GM23338 (cell line): ENCODE measurements at regions not wholly inside any gene's neighbourhood (a gene's known extent, or its start where the extent isn't known, plus 50 kb on each side); places are given as distances from the start of the nearest gene placed in this dataset.

Experiments used
- ATAC-seq: fragments of 200-7000 bp; cut with Tn5 transposase; 3 replicates; pipeline ENCODE4 v1.9.1; 2020
- DNase-seq: peaks from one replicate; pipeline ENCODE4 v3.0.0-alpha.2; 2015; ENCODE audit warnings: low spot score
- H2AFZ ChIP-seq: fragments of 200-600 bp; sonication (generic); 2 replicates; pipeline ENCODE4 v1.8.0; 2016; ENCODE audit warnings: antibody characterized with exemption, mild to moderate bottlenecking, moderate library complexity
- H3F3A ChIP-seq: fragments of 200-600 bp; sonication (generic); replicated peaks from 2 replicates; pipeline ENCODE4 v1.8.0; 2017; ENCODE audit warnings: antibody characterized with exemption, mixed run types, low read depth
- H3K27ac ChIP-seq: fragments of 200-600 bp; sonication (generic); 2 replicates; pipeline ENCODE4 v1.6.1; 2016; ENCODE audit warnings: low read depth
- H3K27me3 ChIP-seq: fragments of 200-600 bp; sonication (generic); 2 replicates; pipeline ENCODE4 v1.8.0; 2016; ENCODE audit warnings: mild to moderate bottlenecking, mixed run types, moderate library complexity; ENCODE audit not compliant: insufficient read depth
- H3K36me3 ChIP-seq: fragments of 200-600 bp; sonication (generic); 2 replicates; pipeline ENCODE4 v1.8.0; 2016; ENCODE audit warnings: mild to moderate bottlenecking; ENCODE audit not compliant: insufficient read depth
- H3K4me1 ChIP-seq: fragments of 200-600 bp; sonication (generic); 2 replicates; pipeline ENCODE4 v1.8.0; 2016; ENCODE audit warnings: mild to moderate bottlenecking, moderate library complexity; ENCODE audit not compliant: insufficient read depth
- H3K4me2 ChIP-seq: fragments of 200-600 bp; sonication (generic); 2 replicates; pipeline ENCODE4 v1.7.1; 2017; ENCODE audit warnings: mixed run types
- H3K4me3 ChIP-seq: fragments of 200-600 bp; sonication (generic); 2 replicates; pipeline ENCODE4 v1.6.1; 2016; ENCODE audit warnings: mixed run types
- H3K79me2 ChIP-seq: fragments of 200-600 bp; sonication (generic); replicated peaks from 2 replicates; pipeline ENCODE4 v1.8.0; 2017; ENCODE audit warnings: mild to moderate bottlenecking; ENCODE audit not compliant: insufficient read depth
- H3K9me2 ChIP-seq: fragments of 200-600 bp; sonication (generic); 2 replicates; pipeline ENCODE4 v1.8.0; 2017; ENCODE audit not compliant: insufficient read depth
- H4K20me1 ChIP-seq: fragments of 200-600 bp; sonication (generic); replicated peaks from 2 replicates; pipeline ENCODE4 v1.8.0; 2017; ENCODE audit warnings: mild to moderate bottlenecking; ENCODE audit not compliant: insufficient read depth
- H3K27ac Mint-ChIP-seq: 2 replicates; pipeline ENCODE4 v1.8.0; 2020; ENCODE audit warnings: inconsistent platforms, mild to moderate bottlenecking, moderate library complexity, mixed read lengths
- H3K27me3 Mint-ChIP-seq: 3 replicates; pipeline ENCODE4 v1.8.0; 2022; ENCODE audit warnings: low read depth, mild to moderate bottlenecking, moderate library complexity, mixed read lengths, inconsistent platforms; ENCODE audit not compliant: insufficient read depth, poor library complexity
- H3K36me3 Mint-ChIP-seq: 3 replicates; pipeline ENCODE4 v1.8.0; 2021; ENCODE audit warnings: low read depth, mild to moderate bottlenecking, inconsistent platforms, moderate library complexity, mixed read lengths
- H3K4me1 Mint-ChIP-seq: 3 replicates; pipeline ENCODE4 v1.8.0; 2020; ENCODE audit warnings: mild to moderate bottlenecking, inconsistent platforms, mixed read lengths
- H3K4me3 Mint-ChIP-seq: 3 replicates; pipeline ENCODE4 v1.8.0; 2021; ENCODE audit warnings: moderate library complexity, mild to moderate bottlenecking, inconsistent platforms, mixed read lengths
- H3K9me3 Mint-ChIP-seq: 3 replicates; pipeline ENCODE4 v1.8.0; 2020; ENCODE audit warnings: moderate library complexity, mild to moderate bottlenecking, inconsistent platforms, mixed read lengths
- CTCF ChIP-seq, 2 experiments: fragments of 200-600 bp in 1 of 2; sonication (generic) in 1 of 2; conservative IDR thresholded peaks; 2 replicates each; pipeline versions ENCODE4 v1.5.1 to v1.6.1; 2016 to 2017; ENCODE audit warnings: antibody characterized with exemption in 2 of 2, low read depth in 2 of 2, mild to moderate bottlenecking in 2 of 2, moderate library complexity in 1 of 2
- EZH2 ChIP-seq: fragments of 200-600 bp; sonication (generic); IDR thresholded peaks from one replicate; pipeline ENCODE4 v1.8.0; 2017; ENCODE audit warnings: antibody characterized with exemption, mild to moderate bottlenecking, low read depth; ENCODE audit not compliant: unreplicated experiment
- JUNB ChIP-seq: IDR thresholded peaks from one replicate; pipeline ENCODE4 v1.6.1; 2016; ENCODE audit warnings: antibody characterized with exemption; ENCODE audit not compliant: unreplicated experiment
- POLR2AphosphoS5 ChIP-seq: IDR thresholded peaks from 2 replicates; pipeline ENCODE4 v1.6.1; 2016; ENCODE audit warnings: antibody characterized with exemption, low read depth
- REST ChIP-seq: IDR thresholded peaks from one replicate; pipeline ENCODE4 v1.6.1; 2018; ENCODE audit warnings: antibody characterized with exemption; ENCODE audit not compliant: unreplicated experiment
- TF ChIP-seq, protein P1 (sequence below): fragments of 250-450 bp; sonication (Bioruptor Pico); IDR thresholded peaks from 2 replicates; pipeline ENCODE4 v1.5.0; 2020; ENCODE audit warnings: mild to moderate bottlenecking, moderate library complexity

DNA sequence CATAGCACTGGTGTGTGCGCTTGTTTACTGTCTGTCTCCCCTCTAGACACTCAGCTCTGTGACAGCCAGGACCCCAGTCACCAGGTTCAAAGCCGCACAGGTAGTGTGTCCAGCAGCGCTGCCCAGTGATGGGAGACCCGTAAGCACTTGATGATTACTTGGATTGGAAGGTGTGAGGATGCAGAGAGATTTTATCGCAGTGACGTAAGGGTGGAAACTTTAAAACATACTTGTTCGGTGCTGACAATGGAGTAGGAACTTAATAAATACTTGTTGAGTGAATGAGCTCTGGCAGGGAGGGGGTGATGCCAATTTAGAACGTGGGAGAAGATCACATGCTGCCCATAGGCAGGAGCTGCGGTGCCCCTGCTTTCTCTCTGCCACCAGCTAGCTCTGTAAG is 99.2 kb upstream of the PITX1 start (continued):
- TF ChIP-seq, protein P1, sequence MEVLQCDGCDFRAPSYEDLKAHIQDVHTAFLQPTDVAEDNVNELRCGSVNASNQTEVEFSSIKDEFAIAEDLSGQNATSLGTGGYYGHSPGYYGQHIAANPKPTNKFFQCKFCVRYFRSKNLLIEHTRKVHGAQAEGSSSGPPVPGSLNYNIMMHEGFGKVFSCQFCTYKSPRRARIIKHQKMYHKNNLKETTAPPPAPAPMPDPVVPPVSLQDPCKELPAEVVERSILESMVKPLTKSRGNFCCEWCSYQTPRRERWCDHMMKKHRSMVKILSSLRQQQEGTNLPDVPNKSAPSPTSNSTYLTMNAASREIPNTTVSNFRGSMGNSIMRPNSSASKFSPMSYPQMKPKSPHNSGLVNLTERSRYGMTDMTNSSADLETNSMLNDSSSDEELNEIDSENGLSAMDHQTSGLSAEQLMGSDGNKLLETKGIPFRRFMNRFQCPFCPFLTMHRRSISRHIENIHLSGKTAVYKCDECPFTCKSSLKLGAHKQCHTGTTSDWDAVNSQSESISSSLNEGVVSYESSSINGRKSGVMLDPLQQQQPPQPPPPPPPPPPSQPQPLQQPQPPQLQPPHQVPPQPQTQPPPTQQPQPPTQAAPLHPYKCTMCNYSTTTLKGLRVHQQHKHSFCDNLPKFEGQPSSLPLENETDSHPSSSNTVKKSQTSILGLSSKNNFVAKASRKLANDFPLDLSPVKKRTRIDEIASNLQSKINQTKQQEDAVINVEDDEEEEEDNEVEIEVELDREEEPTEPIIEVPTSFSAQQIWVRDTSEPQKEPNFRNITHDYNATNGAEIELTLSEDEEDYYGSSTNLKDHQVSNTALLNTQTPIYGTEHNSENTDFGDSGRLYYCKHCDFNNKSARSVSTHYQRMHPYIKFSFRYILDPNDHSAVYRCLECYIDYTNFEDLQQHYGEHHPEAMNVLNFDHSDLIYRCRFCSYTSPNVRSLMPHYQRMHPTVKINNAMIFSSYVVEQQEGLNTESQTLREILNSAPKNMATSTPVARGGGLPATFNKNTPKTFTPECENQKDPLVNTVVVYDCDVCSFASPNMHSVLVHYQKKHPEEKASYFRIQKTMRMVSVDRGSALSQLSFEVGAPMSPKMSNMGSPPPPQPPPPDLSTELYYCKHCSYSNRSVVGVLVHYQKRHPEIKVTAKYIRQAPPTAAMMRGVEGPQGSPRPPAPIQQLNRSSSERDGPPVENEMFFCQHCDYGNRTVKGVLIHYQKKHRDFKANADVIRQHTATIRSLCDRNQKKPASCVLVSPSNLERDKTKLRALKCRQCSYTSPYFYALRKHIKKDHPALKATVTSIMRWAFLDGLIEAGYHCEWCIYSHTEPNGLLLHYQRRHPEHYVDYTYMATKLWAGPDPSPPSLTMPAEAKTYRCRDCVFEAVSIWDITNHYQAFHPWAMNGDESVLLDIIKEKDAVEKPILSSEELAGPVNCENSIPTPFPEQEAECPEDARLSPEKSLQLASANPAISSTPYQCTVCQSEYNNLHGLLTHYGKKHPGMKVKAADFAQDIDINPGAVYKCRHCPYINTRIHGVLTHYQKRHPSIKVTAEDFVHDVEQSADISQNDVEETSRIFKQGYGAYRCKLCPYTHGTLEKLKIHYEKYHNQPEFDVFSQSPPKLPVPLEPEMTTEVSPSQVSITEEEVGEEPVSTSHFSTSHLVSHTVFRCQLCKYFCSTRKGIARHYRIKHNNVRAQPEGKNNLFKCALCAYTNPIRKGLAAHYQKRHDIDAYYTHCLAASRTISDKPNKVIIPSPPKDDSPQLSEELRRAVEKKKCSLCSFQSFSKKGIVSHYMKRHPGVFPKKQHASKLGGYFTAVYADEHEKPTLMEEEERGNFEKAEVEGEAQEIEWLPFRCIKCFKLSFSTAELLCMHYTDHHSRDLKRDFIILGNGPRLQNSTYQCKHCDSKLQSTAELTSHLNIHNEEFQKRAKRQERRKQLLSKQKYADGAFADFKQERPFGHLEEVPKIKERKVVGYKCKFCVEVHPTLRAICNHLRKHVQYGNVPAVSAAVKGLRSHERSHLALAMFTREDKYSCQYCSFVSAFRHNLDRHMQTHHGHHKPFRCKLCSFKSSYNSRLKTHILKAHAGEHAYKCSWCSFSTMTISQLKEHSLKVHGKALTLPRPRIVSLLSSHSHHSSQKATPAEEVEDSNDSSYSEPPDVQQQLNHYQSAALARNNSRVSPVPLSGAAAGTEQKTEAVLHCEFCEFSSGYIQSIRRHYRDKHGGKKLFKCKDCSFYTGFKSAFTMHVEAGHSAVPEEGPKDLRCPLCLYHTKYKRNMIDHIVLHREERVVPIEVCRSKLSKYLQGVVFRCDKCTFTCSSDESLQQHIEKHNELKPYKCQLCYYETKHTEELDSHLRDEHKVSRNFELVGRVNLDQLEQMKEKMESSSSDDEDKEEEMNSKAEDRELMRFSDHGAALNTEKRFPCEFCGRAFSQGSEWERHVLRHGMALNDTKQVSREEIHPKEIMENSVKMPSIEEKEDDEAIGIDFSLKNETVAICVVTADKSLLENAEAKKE = no peak
- no peak for TF ChIP-seq EZH2
- TF ChIP-seq CTCF (conservative IDR thresholded peaks at IDR 0.05; ENCODE audit: low read depth in 2 of 2) = no peak

DNA sequence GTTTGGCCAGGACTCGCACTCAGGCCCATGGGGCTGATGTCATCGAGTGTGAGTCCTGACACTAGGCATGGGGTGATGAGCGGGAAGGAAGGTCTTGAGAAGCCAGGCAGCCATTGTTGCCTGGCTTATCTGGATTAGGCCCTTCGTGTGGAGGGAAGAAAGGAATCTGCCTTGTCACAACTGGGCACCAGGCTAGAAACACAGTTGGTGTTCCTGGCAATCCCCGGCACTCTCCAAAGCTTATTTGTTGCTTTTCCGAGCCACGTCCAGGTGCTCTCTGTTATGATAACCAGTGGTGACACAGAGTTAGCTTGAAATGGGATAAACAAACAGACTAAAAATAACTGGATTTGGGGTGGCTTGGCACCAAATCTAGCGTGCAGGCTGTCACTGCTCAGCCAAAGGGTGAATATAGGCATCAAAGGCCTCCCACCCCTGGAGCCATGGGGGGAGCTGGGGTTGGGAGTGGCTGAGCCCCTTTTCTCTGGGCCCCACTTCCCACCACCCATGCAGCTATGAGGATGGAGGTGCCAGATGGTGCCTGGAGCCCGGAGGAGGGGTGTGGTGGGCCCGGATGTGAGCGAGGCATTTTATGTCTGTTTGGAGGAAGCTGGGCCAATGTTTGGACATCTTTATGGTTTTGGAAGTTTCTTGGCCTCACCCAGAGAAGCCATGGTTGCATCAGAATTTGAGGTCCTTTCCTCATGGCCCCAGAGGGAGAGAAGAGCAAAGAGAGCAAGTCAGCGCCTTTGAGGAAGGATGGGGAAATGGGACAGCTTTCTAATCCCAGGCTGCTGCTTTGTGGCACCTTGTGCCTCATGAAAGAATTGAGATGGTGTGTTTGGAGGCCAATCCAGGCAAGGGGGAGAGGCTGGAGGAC is 98.0 kb upstream of the PITX1 start:
- no peaks in the 10 kb centered on the region for H3K36me3 ChIP-seq
- H3K27ac ChIP-seq = no peak overlapping the region
- H3K4me1 ChIP-seq = no peaks in the 10 kb centered on the region
- Mint-ChIP-seq H3K36me3 (no peaks in the 10 kb centered on the region), H3K4me1 (no peaks in the 10 kb centered on the region), H3K4me3 (no peak overlapping the region), H3K27ac (no peak overlapping the region), H3K9me3 (no peaks in the 10 kb centered on the region), H3K27me3 (peaks cover 7% of the 10 kb centered on the region)
- no peak for ATAC-seq
- H3F3A ChIP-seq = no peaks in the 10 kb centered on the region
- no peak for DNase-seq
- no peaks in the 10 kb centered on the region for H3K9me2 ChIP-seq
- no peaks in the 10 kb centered on the region for H3K27me3 ChIP-seq
- H2AFZ ChIP-seq = no peak overlapping the region
- no peaks in the 10 kb centered on the region for H3K79me2 ChIP-seq
- no peaks in the 10 kb centered on the region for H4K20me1 ChIP-seq
- no peak overlapping the region for H3K4me3 ChIP-seq
- no peak overlapping the region for H3K4me2 ChIP-seq
- TF ChIP-seq CTCF (conservative IDR thresholded peaks at IDR 0.05; ENCODE audit: low read depth in 2 of 2) = no peak
- TF ChIP-seq JUNB = no peak
- TF ChIP-seq POLR2AphosphoS5 = no peak
- TF ChIP-seq REST = no peak
- TF ChIP-seq EZH2 = no peak
